Psoas muscle (tissue), 7 donors: ENCODE measurements at regions not wholly inside any gene's neighbourhood (a gene's known extent, or its start where the extent isn't known, plus 50 kb on each side); places are given as distances from the start of the nearest gene placed in this dataset.

ENCODE experiments used
- ATAC-seq, 4 donors: fragments of 200-7000 bp; cut with Tn5 transposase; one replicate each; pipeline ENCODE4 v1.9.1; 2020; ENCODE audit warnings: moderate library complexity in 3 of 4, mild to moderate bottlenecking in 2 of 4
- DNase-seq, 2 donors: peaks; one replicate each; pipeline ENCODE4 v3.0.0-alpha.2; 2020
- H3K27ac ChIP-seq: fragments of 200-600 bp; one replicate; pipeline ENCODE4 v1.8.0; 2022
- H3K27me3 ChIP-seq, 3 donors: fragments of 200-600 bp in 1 of 3; one replicate each; pipeline versions ENCODE4 v1.6.1 to v1.8.0; 2013 to 2022; ENCODE audit warnings: low read length in 2 of 3, mild to moderate bottlenecking in 2 of 3, moderate library complexity in 1 of 3; ENCODE audit not compliant: insufficient read depth in 3 of 3
- H3K36me3 ChIP-seq, 2 donors: fragments of 200-600 bp in 1 of 2; one replicate each; pipeline versions ENCODE4 v1.6.1 to v1.8.0; 2013 to 2022; ENCODE audit warnings: low read depth in 1 of 2, mild to moderate bottlenecking in 1 of 2, moderate library complexity in 1 of 2; ENCODE audit not compliant: insufficient read depth in 1 of 2
- H3K4me1 ChIP-seq: fragments of 200-600 bp; one replicate; pipeline ENCODE4 v1.8.0; 2022
- H3K4me3 ChIP-seq: fragments of 200-600 bp; one replicate; pipeline ENCODE4 v1.8.0; 2022; ENCODE audit warnings: mild to moderate bottlenecking
- H3K9me3 ChIP-seq: fragments of 200-600 bp; one replicate; pipeline ENCODE4 v1.8.0; 2022
- CTCF ChIP-seq: fragments of 200-600 bp; IDR thresholded peaks from one replicate; pipeline ENCODE4 v1.8.0; 2022; ENCODE audit warnings: antibody characterized with exemption
- WGBS, 3 donors: extraction: QIAGEN DNeasy Blood & Tissue Kit; methylation state at CpG; one replicate each; pipeline versions ENCODE4 v1.1.6 to v1.1.7; 2013; 5-methylcytosine and 5-hydroxymethylcytosine counted together
- intact Hi-C, 2 donors: fragments of 100-400 bp; cut with DNase I; formaldehyde crosslinking; loops; one replicate each; pipeline versions ENCODE4 v1.11.0 to v1.14.2; 2022
- donor health status: healthy with polysubstance abuse.
- donor health status: DM: no; HTN: no; CAD: no; lungs with moderate emphysema.
- donor health status: Bipolar disorder and iron deficiency.
- donor health status: healthy.
- donor health status: DM: yes; HTN: yes; CAD: no.
- donor health status: DM: no; HTN: no; CAD: no.
- donor health status: DM: yes; HTN: yes; CAD: no.

GRCh38 chr1:163970151-163970550 lies 588.8 kb upstream of the PBX1 start:
- Histone ChIP-seq H3K9me3 (peaks cover 3% of the 10 kb centered on the region), H3K36me3 (no peaks in the 10 kb centered on the region), H3K4me1 (no peaks in the 10 kb centered on the region), H3K27ac (no peak overlapping the region), H3K4me3 (no peak overlapping the region), H3K27me3 (no peaks in the 10 kb centered on the region)
- no peak for TF ChIP-seq CTCF
- 67 to 88% (median 85%) methylated on average over 2 of the region's 2 CpGs for WGBS, 3 donors
- intact Hi-C loops = no loop called here
- DNase-seq = no peak
- no peak for ATAC-seq

- ATAC-seq = no peak
Measured at GRCh38 chr1:163970699-163971098, 588.3 kb upstream of the PBX1 start.

GRCh38 chr1:163973586-163973985 lies 585.4 kb upstream of the PBX1 start:
- no peak for TF ChIP-seq CTCF
- intact Hi-C loops = no loop called here

More at GRCh38 chr1:163970699-163971098, 588.3 kb upstream of the PBX1 start:
- H3K4me1 ChIP-seq = no peaks in the 10 kb centered on the region
- no peaks in the 10 kb centered on the region for H3K27me3 ChIP-seq
- no peak for DNase-seq
- no peak overlapping the region for H3K27ac ChIP-seq
- 52 to 64% (median 62%) methylated on average over 4 of the region's 4 CpGs for WGBS, 3 donors
- no peaks in the 10 kb centered on the region for H3K36me3 ChIP-seq
- no peak overlapping the region for H3K4me3 ChIP-seq
- peaks cover 3% of the 10 kb centered on the region for H3K9me3 ChIP-seq
- no peak for TF ChIP-seq CTCF
- intact Hi-C loops = no loop called here

GRCh38 chr1:163974120-163974519 lies 584.9 kb upstream of the PBX1 start:
- ATAC-seq (no peak), DNase-seq (no peak)
- intact Hi-C loops = no loop called here
- no peaks in the 10 kb centered on the region for H3K4me1 ChIP-seq
- no peak overlapping the region for H3K27ac ChIP-seq
- no peaks in the 10 kb centered on the region for H3K27me3 ChIP-seq
- H3K9me3 ChIP-seq = no peaks in the 10 kb centered on the region
- no peak overlapping the region for H3K4me3 ChIP-seq
- WGBS, 3 donors = 65 to 79% (median 79%) methylated on average over 2 of the region's 2 CpGs
- TF ChIP-seq CTCF = no peak
- H3K36me3 ChIP-seq = no peaks in the 10 kb centered on the region

More at GRCh38 chr1:163973586-163973985, 585.4 kb upstream of the PBX1 start:
- Histone ChIP-seq H3K4me1 (no peaks in the 10 kb centered on the region), H3K27me3 (no peaks in the 10 kb centered on the region), H3K9me3 (peaks cover under 1% of the 10 kb centered on the region), H3K27ac (no peak overlapping the region), H3K36me3 (no peaks in the 10 kb centered on the region), H3K4me3 (no peak overlapping the region)
- no peak for DNase-seq
- ATAC-seq = no peak

- no peak for DNase-seq
- Histone ChIP-seq H3K27me3 (no peaks in the 10 kb centered on the region), H3K36me3 (no peaks in the 10 kb centered on the region), H3K9me3 (no peaks in the 10 kb centered on the region), H3K4me1 (no peaks in the 10 kb centered on the region), H3K27ac (no peak overlapping the region), H3K4me3 (no peak overlapping the region)
- TF ChIP-seq CTCF = no peak
- no peak for ATAC-seq
- WGBS, 3 donors = 44 to 46% (median 45%) methylated on average over 1 of the region's 1 CpG
- intact Hi-C loops = no loop called here
Measured at GRCh38 chr1:163980394-163980793, 578.6 kb upstream of the PBX1 start.
